Ishikawa (cell line): ENCODE measurements at regions not wholly inside any gene's neighbourhood (a gene's known extent, or its start where the extent isn't known, plus 50 kb on each side); places are given as distances from the start of the nearest gene placed in this dataset.

Experiments used
- CREB1 ChIP-seq: IDR thresholded peaks from 2 replicates; pipeline ENCODE4 v1.6.1; 2012; ENCODE audit warnings: low read depth
- EP300 ChIP-seq: IDR thresholded peaks from 2 replicates; pipeline ENCODE4 v1.6.1; 2012; ENCODE audit warnings: borderline replicate concordance
- NFIC ChIP-seq: IDR thresholded peaks from 2 replicates; pipeline ENCODE4 v1.6.1; 2012
- USF1 ChIP-seq: IDR thresholded peaks from 2 replicates; pipeline ENCODE4 v1.6.1; 2012
- YY1 ChIP-seq: IDR thresholded peaks from 2 replicates; pipeline ENCODE4 v1.6.1; 2012; ENCODE audit warnings: low read depth

- TF ChIP-seq USF1 = no peak
- TF ChIP-seq EP300 = no peak
- no peak for TF ChIP-seq CREB1
- no peak for TF ChIP-seq NFIC
- no peak for TF ChIP-seq YY1
Measured at GRCh38 chr4:83209419-83209818, 75.2 kb downstream of the COQ2 start.
